ENCODE measurements at regions not wholly inside any gene's neighbourhood (a gene's known extent, or its start where the extent isn't known, plus 50 kb on each side); places are given as distances from the start of the nearest gene placed in this dataset.

DNA sequence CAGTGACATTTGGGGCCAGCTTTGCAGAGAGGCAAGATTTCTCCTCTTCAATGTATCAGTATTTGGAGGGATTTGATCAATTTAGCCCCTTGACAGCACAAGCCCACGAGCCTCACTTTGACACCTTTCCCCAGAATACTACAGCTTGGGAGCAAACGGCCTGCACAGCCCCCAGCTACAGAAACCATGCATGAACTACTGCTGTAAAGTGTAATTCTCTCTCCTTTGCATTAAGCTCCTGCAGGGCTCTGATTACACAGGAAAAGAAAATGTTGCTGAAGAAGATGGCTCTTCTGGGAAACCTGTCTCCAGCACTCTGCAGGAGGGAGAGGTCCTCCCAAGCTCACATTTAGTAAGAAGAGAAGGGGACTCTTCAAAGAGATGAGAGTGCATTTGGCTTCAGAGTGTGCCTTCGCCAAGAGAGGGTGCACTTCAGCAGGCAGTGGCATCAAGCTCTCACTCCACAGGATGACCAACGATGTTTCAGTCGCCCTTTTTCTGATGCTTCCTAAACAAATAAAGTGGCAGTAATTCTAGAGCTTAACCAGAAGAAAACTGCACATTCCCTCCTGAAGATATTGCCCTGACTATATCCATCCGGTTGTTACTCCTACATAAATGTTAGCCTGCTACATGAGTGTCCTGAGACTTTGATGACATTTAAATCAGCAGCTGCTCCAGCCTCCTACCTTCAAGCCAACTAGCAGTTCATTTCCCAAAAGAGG lies 272.2 kb downstream of the AUH start:
- TF ChIP-seq, protein P1, sequence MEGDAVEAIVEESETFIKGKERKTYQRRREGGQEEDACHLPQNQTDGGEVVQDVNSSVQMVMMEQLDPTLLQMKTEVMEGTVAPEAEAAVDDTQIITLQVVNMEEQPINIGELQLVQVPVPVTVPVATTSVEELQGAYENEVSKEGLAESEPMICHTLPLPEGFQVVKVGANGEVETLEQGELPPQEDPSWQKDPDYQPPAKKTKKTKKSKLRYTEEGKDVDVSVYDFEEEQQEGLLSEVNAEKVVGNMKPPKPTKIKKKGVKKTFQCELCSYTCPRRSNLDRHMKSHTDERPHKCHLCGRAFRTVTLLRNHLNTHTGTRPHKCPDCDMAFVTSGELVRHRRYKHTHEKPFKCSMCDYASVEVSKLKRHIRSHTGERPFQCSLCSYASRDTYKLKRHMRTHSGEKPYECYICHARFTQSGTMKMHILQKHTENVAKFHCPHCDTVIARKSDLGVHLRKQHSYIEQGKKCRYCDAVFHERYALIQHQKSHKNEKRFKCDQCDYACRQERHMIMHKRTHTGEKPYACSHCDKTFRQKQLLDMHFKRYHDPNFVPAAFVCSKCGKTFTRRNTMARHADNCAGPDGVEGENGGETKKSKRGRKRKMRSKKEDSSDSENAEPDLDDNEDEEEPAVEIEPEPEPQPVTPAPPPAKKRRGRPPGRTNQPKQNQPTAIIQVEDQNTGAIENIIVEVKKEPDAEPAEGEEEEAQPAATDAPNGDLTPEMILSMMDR (conservative IDR thresholded peaks at IDR 0.05; ENCODE audit: low read depth, low read length), result peak; percentile 35; the same call in 1 of the 2 replicates
- no peak for TF ChIP-seq EZH2 (IDR thresholded peaks at IDR 0.05; ENCODE audit: borderline replicate concordance, low read depth, low read length, poor library complexity, severe bottlenecking)
